HG02840 (cell line): ENCODE measurements at regions not wholly inside any gene's neighbourhood (a gene's known extent, or its start where the extent isn't known, plus 50 kb on each side); places are given as distances from the start of the nearest gene placed in this dataset.

Experiments
- ATAC-seq: cut with Tn5 transposase; IDR thresholded peaks from one replicate; pipeline ENCODE4 v1.9.1; 2021; ENCODE audit warnings: mild to moderate bottlenecking, moderate library complexity, moderate number of reproducible peaks; ENCODE audit not compliant: unreplicated experiment, low FRiP score

DNA sequence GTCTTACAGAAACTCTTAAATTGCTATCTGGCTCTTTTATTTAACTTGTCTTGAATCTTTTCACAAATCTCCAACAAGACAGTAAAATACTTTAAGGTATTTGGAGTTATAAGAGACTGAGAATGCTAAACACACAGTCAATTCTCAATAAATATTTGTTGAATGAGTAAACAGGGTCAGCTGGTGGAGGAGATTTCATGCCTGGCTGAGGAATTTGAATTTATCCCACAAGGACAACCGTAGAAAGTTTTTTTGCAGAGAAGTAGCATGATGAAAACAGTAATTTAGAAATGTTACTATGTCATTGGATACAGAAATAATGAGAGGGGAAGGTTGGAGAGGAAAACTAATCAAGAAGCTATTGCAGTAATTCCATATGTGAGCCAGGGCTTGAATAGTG lies 1223.7 kb downstream of the PCDH17 start:
- ATAC-seq: no peak

- ATAC-seq: no peak
These were observed 1227.4 kb downstream of the PCDH17 start for GRCh38 chr13:58858870-58859371.

GRCh38 chr13:58865286-58865685 lies 1233.7 kb downstream of the PCDH17 start:
- ATAC-seq: no peak

GRCh38 chr13:58869566-58869965 lies 1238.0 kb downstream of the PCDH17 start:
- ATAC-seq: no peak

DNA sequence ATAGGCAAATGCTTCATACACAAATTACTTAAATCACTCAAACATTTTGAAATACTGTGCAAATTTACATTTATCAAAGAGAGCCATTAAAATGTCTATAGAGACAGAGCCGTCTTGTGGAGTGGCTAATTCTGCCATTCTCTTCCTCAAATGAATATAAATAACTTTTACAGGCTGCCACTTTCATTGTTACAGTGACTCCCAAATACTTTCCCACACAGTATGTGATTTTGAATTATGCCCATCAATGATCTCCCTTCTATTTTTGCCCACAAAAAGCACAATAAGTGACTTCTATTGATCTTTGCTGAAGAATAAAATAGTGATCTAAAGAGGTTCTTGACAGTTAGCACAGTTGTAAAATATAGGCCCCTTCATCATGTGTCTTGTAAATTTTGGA lies 1244.9 kb downstream of the PCDH17 start:
- ATAC-seq: no peak

GRCh38 chr13:58879114-58879513 lies 1247.6 kb downstream of the PCDH17 start:
- no peak for ATAC-seq

- no peak for ATAC-seq
These were observed 1251.0 kb downstream of the PCDH17 start for GRCh38 chr13:58882516-58882915.

DNA sequence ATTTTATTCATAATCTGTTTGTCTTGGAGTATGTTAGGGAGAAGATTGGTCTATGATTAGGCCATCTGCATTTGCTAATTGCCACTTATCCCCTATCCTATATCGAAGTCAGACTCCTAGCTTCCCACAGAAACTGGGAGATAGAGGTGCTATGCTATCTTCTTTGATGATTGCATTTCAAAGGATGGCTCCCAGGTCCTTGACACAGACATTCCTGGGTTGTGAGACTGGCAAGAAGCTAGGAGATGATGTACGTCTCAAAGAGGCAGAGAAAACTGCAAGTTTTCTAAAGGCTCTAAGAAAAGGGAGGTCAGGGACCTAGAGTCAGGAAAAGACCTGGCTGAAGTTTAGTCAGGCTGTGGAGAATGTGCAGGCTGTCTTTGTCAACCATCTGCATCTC lies 1251.9 kb downstream of the PCDH17 start:
- ATAC-seq: no peak

GRCh38 chr13:58884353-58885209 lies 1253.0 kb downstream of the PCDH17 start:
- no peak for ATAC-seq

- ATAC-seq: no peak
These were observed 1257.9 kb downstream of the PCDH17 start for GRCh38 chr13:58889474-58889873.

DNA sequence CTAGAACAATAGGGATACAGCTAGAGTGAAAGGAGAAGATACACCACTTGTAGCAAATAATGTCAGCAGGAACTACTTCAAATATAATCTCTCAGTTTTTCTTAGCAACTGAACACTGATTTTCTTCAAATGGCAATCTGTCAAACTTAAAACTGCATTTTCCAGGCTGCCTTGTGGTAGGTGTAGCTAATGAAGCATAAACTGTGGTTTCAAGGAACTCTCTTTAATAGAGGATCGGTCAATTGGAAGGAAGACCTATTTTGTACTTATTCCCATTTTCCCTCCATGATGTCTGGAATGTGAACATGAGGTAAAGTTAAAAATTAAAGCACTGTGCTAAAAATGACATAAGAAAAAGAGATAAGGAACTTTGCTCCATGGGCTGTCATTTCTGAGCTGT lies 1261.9 kb downstream of the PCDH17 start:
- ATAC-seq: no peak

DNA sequence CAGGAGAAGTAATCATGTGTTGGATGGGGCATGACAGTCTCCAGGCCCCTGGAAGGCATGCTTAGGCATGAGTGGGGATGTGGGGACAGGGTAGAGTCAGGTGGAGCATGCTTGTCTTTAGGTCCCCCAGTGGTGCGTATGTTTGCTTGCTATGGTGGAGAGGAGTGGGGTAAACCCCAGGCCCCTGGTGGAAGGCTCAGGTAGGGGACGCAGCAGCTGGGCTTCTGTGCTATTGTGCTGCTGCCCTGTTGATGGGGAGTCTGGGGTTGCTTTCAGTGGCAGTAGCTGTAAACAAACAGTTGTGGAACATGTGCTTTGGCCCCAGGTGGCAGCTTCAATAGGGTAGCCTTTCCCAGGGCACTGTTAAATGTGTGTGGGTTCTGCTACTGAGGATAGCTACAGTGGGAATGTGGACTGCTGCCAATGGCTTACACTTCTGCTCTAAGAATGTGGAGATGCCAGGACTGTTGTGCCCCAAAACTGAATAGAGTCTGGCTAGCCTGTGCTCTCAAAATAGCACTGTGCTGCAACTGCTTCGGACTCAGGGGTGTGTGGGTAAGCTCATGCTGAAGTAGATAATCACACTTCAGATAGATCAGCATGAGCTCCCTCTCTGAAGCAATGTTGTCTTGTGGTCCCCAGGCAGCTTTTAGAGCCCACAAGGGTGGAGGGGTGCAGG lies 1257.3 kb downstream of the DIAPH3 start:
- no peak for ATAC-seq

DNA sequence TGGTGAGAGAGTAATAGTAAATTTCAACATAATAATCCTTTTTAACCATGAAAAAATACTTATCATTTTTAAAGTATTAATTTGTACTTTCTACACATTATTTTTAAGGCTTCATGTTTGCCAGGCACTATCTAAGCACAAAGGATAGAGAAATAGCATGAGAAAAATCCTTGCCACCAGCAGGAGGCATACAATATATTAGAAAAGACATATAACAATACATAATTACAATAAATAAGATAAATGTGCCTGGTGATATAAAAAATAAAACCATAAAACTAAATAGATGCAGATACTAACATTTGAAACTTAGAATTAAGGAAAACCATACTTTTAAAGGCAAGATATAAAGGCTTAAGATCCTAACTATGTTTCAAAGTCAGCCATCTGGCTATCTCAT lies 1256.4 kb downstream of the DIAPH3 start:
- no peak for ATAC-seq

GRCh38 chr13:58908019-58908679 lies 1255.6 kb downstream of the DIAPH3 start:
- no peak for ATAC-seq

- ATAC-seq: no peak
These were observed 1244.2 kb downstream of the DIAPH3 start for GRCh38 chr13:58919551-58919950.

DNA sequence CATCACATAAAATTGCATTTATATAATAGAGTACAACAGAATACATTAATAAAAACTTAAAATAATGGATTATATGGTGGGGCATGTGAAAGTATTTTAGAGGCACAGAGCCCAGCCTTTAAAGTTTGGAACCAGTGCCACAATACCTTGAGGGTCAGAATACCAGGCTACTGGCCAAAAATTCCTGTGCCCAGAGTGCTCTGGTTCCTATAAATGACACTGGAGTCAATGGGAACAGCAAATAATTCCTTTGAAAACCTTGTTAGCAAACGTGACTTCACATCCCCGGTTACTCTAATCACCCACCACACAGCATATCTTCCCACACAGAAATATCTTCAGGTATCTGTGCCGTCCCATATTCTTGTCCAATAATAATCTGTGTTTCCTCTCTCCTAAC lies 1242.6 kb downstream of the DIAPH3 start:
- no peak for ATAC-seq

DNA sequence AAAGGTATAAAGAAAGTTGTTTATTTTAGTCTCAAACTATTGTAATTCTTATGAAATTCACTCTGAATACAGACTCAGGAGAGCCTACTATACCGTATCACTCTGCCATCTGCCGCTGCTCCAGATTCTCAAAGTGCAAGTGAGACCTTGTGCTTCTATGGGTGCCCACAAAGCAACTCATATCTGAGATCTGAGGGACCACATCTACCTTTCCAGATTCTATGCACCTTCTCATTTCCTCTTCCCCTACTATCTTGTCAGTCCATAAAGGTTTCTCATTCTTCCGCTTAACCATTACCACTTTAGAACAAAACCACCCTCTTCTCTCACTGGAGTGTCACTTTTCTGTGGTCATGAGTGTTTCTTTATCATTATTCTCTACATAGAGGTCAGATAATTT lies 1236.9 kb downstream of the DIAPH3 start:
- no peak for ATAC-seq

GRCh38 chr13:58933475-58933874 lies 1230.3 kb downstream of the DIAPH3 start:
- no peak for ATAC-seq

GRCh38 chr13:58935689-58936088 lies 1228.0 kb downstream of the DIAPH3 start:
- no peak for ATAC-seq

DNA sequence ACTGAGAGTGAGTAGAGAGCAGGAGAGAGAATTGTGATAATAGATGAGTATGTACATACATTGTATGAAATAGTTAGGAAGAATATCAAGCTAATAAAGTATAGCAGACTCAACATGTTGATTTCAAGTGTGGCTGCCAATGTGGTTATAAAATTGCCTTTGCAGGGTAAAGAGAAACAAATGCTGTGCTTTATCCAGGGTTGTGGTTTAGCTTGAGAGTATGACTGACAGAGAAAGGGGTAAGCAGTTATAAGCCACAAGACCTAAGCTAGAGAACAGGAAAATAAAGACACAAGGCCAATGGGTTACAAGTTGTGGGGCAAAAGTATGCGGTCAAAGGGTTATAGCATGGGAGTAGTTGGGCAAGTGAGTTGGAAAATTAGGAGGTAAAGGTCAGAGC lies 1217.5 kb downstream of the DIAPH3 start:
- ATAC-seq: no peak

GRCh38 chr13:58949646-58950045 lies 1214.1 kb downstream of the DIAPH3 start:
- no peak for ATAC-seq
